ENCODE measurements at regions not wholly inside any gene's neighbourhood (a gene's known extent, or its start where the extent isn't known, plus 50 kb on each side); places are given as distances from the start of the nearest gene placed in this dataset.

DNA sequence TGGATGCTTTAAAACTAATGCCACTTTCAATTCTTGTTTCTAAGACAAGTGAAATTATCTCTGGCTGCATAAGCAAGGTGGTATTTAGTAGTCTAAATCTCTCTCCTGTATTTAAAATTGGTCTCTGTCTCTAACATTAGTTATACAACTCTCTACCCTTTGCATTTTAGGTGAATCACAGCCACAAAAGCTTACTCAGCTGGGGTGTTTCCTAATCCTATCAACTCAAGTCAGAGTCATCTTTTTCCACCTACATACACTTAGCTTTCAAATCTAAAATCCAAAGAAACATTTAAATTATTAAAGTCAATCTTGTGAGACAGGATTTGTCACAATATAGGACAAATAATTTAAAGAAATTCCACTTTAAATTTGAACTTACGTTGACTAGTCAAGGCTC is 255.1 kb upstream of the CXADR start:
- Mint-ChIP-seq H3K4me3 (ENCODE audit: low read depth, unreplicated experiment) (no peak overlapping the region), H3K27me3 (ENCODE audit: unreplicated experiment) (no peaks in the 10 kb centered on the region), H3K27ac (ENCODE audit: unreplicated experiment) (no peak overlapping the region), H3K36me3 (ENCODE audit: insufficient read depth, unreplicated experiment) (no peaks in the 10 kb centered on the region), H3K9me3 (ENCODE audit: low read depth, unreplicated experiment) (no peaks in the 10 kb centered on the region), H3K4me1 (ENCODE audit: low read depth, unreplicated experiment) (no peaks in the 10 kb centered on the region)
- no peak for DNase-seq
- no TSS peak for BruUV-seq (replicated peaks)
- CTCF ChIA-PET = no interaction called here
- intact Hi-C loops (cut with micrococcal nuclease; ENCODE audit: unreplicated experiment) = no loop called here
- TF ChIP-seq, protein P1, sequence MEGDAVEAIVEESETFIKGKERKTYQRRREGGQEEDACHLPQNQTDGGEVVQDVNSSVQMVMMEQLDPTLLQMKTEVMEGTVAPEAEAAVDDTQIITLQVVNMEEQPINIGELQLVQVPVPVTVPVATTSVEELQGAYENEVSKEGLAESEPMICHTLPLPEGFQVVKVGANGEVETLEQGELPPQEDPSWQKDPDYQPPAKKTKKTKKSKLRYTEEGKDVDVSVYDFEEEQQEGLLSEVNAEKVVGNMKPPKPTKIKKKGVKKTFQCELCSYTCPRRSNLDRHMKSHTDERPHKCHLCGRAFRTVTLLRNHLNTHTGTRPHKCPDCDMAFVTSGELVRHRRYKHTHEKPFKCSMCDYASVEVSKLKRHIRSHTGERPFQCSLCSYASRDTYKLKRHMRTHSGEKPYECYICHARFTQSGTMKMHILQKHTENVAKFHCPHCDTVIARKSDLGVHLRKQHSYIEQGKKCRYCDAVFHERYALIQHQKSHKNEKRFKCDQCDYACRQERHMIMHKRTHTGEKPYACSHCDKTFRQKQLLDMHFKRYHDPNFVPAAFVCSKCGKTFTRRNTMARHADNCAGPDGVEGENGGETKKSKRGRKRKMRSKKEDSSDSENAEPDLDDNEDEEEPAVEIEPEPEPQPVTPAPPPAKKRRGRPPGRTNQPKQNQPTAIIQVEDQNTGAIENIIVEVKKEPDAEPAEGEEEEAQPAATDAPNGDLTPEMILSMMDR (IDR thresholded peaks at IDR 0.05; ENCODE audit: unreplicated experiment) = no peak

DNA sequence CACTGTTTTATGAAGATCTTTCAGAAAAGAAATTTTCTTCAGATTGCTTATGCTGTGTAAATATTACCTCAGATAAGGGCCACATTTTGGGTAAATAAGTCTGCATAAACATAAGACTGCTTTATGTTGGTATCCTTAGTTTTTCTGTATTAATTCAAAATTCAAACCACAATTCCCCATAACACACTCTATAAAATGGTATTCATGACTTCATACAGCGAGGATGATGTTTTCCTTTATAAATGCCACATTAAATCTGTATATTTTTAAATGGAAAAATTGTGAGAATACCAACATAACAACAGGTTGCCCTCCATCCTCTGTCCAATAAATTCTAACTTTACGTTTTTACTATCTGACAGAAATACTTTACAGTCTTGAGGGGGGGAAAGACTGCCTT is 248.7 kb upstream of the CXADR start:
- intact Hi-C loops (cut with micrococcal nuclease; ENCODE audit: unreplicated experiment) = no loop called here
- CTCF ChIA-PET = no interaction called here
- DNase-seq = no peak
- H3K9me3 Mint-ChIP-seq (ENCODE audit: low read depth, unreplicated experiment) = no peaks in the 10 kb centered on the region
- H3K36me3 Mint-ChIP-seq (ENCODE audit: insufficient read depth, unreplicated experiment) = no peaks in the 10 kb centered on the region
- BruUV-seq (replicated peaks) = no TSS peak
- H3K27ac Mint-ChIP-seq (ENCODE audit: unreplicated experiment) = no peak overlapping the region
- H3K4me1 Mint-ChIP-seq (ENCODE audit: low read depth, unreplicated experiment) = no peaks in the 10 kb centered on the region
- TF ChIP-seq, protein P1 (IDR thresholded peaks at IDR 0.05; ENCODE audit: unreplicated experiment) = no peak
- H3K27me3 Mint-ChIP-seq (ENCODE audit: unreplicated experiment) = no peaks in the 10 kb centered on the region
- H3K4me3 Mint-ChIP-seq (ENCODE audit: low read depth, unreplicated experiment) = no peak overlapping the region

DNA sequence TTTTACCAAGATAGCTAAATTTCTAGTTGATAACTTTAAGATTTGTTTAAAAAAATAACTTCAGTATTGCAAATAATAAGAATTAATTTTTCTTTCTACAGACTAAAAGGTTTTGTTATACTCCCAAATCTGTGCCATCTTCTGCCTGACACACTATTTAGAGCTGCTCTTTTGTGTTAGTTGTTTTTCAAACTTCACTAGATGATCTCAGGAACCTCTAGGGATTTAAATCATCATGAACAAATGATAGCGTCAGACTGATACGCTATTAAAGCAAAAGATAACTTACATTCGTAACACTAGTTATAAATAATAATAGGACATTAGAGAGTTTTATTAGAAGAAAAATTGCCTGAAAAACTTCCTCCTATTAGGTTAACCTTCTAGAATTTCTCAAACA is 243.1 kb upstream of the CXADR start:
- H3K27ac Mint-ChIP-seq (ENCODE audit: unreplicated experiment) = no peak overlapping the region
- peaks cover 13% of the 10 kb centered on the region for H3K27me3 Mint-ChIP-seq (ENCODE audit: unreplicated experiment)
- peaks cover 6% of the 10 kb centered on the region for H3K9me3 Mint-ChIP-seq (ENCODE audit: low read depth, unreplicated experiment)
- H3K36me3 Mint-ChIP-seq (ENCODE audit: insufficient read depth, unreplicated experiment) = no peaks in the 10 kb centered on the region
- intact Hi-C loops (cut with micrococcal nuclease; ENCODE audit: unreplicated experiment) = loop anchor here (2.0 kb wide), 1 partner anchor 327 kb away; no protein-coding TSS in a partner anchor
- DNase-seq = no peak
- H3K4me3 Mint-ChIP-seq (ENCODE audit: low read depth, unreplicated experiment) = no peak overlapping the region
- no TSS peak for BruUV-seq (replicated peaks)
- no peaks in the 10 kb centered on the region for H3K4me1 Mint-ChIP-seq (ENCODE audit: low read depth, unreplicated experiment)
- CTCF ChIA-PET = interaction anchor here (1.2 kb wide), 1 partner anchor 16 kb away, joined by 5 read pairs; no protein-coding TSS in a partner anchor
- TF ChIP-seq, protein P1 (IDR thresholded peaks at IDR 0.05; ENCODE audit: unreplicated experiment) = no peak

DNA sequence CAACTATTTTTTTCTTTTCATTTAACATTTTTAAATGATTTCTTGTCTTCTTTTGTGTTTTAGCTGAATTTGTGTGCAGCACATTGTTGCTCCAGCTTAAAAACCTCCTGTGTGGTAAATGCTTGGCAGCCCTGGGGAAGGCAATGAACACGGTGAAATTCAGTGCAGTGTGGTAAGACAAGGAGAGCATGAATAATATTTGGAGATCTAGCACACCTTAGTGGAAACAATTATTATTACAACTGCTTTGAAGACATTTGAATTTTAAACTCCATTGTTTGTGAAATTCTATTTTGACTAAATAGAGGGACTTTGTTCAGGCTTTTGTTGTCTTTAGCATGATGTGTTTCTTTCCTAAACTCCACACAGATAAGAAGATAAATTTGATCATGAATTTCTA is 242.6 kb upstream of the CXADR start:
- Mint-ChIP-seq H3K36me3 (ENCODE audit: insufficient read depth, unreplicated experiment) (no peaks in the 10 kb centered on the region), H3K9me3 (ENCODE audit: low read depth, unreplicated experiment) (peaks cover 6% of the 10 kb centered on the region), H3K4me3 (ENCODE audit: low read depth, unreplicated experiment) (no peak overlapping the region), H3K27ac (ENCODE audit: unreplicated experiment) (no peak overlapping the region), H3K4me1 (ENCODE audit: low read depth, unreplicated experiment) (no peaks in the 10 kb centered on the region), H3K27me3 (ENCODE audit: unreplicated experiment) (peaks cover 16% of the 10 kb centered on the region)
- intact Hi-C loops (cut with micrococcal nuclease; ENCODE audit: unreplicated experiment) = loop anchor here (2.0 kb wide), 1 partner anchor 327 kb away; no protein-coding TSS in a partner anchor
- no peak for DNase-seq
- BruUV-seq (replicated peaks) = no TSS peak
- CTCF ChIA-PET = interaction anchor here (1.2 kb wide), 1 partner anchor 16 kb away, joined by 5 read pairs; no protein-coding TSS in a partner anchor
- TF ChIP-seq, protein P1 (IDR thresholded peaks at IDR 0.05; ENCODE audit: unreplicated experiment) = peak; percentile 13
